Fibroblast of mammary gland (primary cell): ENCODE measurements at regions not wholly inside any gene's neighbourhood (a gene's known extent, or its start where the extent isn't known, plus 50 kb on each side); places are given as distances from the start of the nearest gene placed in this dataset.

Experiments
- DNase-seq: peaks from one replicate; pipeline ENCODE4 v3.0.0-alpha.2; 2010; ENCODE audit warnings: low read depth
- H3K4me3 ChIP-seq: 2 replicates; pipeline ENCODE4 v1.5.1; 2011; ENCODE audit warnings: low read depth, mild to moderate bottlenecking, low read length, moderate library complexity; ENCODE audit not compliant: control insufficient read depth
- TF ChIP-seq, protein P1 (sequence below): conservative IDR thresholded peaks from 2 replicates; pipeline ENCODE4 v1.5.1; 2011; ENCODE audit warnings: low read depth, low read length, inconsistent platforms; ENCODE audit not compliant: control insufficient read depth, insufficient read depth

DNA sequence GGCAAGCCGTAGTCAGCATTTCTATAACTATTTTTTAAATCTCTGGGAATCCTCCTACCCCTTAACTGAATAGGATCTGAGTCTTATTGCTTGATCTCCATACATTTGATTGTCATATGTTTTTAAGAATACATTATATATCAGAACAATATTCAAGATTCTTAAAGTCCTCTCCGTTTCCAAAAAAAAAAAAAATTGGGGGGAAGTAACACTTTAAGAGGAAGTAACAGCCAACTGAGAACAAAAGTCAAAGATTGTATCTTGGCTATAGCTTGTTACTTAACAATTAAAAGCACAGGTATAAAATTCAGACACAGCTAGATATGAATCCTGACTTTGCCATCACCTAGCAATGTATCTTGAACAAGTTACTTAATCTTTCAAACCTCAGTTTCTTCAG, 169.9 kb upstream of the ADO start:
- no peak for DNase-seq
- TF ChIP-seq, protein P1, sequence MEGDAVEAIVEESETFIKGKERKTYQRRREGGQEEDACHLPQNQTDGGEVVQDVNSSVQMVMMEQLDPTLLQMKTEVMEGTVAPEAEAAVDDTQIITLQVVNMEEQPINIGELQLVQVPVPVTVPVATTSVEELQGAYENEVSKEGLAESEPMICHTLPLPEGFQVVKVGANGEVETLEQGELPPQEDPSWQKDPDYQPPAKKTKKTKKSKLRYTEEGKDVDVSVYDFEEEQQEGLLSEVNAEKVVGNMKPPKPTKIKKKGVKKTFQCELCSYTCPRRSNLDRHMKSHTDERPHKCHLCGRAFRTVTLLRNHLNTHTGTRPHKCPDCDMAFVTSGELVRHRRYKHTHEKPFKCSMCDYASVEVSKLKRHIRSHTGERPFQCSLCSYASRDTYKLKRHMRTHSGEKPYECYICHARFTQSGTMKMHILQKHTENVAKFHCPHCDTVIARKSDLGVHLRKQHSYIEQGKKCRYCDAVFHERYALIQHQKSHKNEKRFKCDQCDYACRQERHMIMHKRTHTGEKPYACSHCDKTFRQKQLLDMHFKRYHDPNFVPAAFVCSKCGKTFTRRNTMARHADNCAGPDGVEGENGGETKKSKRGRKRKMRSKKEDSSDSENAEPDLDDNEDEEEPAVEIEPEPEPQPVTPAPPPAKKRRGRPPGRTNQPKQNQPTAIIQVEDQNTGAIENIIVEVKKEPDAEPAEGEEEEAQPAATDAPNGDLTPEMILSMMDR = no peak
- no peak overlapping the region for H3K4me3 ChIP-seq

- DNase-seq = no peak
- no peak overlapping the region for H3K4me3 ChIP-seq
- TF ChIP-seq, protein P1 = no peak
Measured at GRCh38 chr10:62635127-62635526, 169.4 kb upstream of the ADO start.

GRCh38 chr10:62636825-62637248, 167.7 kb upstream of the ADO start:
- DNase-seq = no peak
- H3K4me3 ChIP-seq = no peak overlapping the region
- TF ChIP-seq, protein P1 = no peak

GRCh38 chr10:62637249-62638061, 167.1 kb upstream of the ADO start:
- H3K4me3 ChIP-seq = no peak overlapping the region
- DNase-seq = peak; percentile 44
- TF ChIP-seq, protein P1 = no peak

DNA sequence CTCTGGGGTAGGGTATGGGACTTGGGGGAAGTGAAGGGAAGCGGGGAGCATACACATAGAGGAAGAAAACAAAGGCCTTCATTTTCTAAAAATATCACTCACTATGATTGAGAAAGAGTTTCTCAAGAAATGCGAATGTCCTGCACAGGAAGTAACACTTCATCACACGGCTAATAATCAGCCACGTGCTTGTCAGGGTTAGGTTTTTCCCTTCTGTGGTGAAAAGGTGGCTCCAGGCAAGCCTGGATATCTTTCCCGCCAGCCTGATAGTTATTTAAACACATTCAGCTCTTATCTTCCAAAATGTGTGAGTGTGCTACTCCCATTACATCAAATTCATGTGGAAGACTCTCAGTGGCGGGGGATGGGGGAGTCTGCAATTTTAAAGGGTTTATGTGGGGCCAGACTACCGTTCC, 166.4 kb upstream of the ADO start:
- TF ChIP-seq, protein P1 = no peak
- no peak overlapping the region for H3K4me3 ChIP-seq
- DNase-seq = peak; percentile 29

- TF ChIP-seq, protein P1 = no peak
- DNase-seq = no peak
- no peak overlapping the region for H3K4me3 ChIP-seq
Measured at GRCh38 chr10:62639144-62639543, 165.4 kb upstream of the ADO start.
